ENCODE measurements at regions not wholly inside any gene's neighbourhood (a gene's known extent, or its start where the extent isn't known, plus 50 kb on each side); places are given as distances from the start of the nearest gene placed in this dataset.

GRCh38 chr7:4449263-4449662, 232.8 kb upstream of the FOXK1 start:
- TF ChIP-seq, protein P1, sequence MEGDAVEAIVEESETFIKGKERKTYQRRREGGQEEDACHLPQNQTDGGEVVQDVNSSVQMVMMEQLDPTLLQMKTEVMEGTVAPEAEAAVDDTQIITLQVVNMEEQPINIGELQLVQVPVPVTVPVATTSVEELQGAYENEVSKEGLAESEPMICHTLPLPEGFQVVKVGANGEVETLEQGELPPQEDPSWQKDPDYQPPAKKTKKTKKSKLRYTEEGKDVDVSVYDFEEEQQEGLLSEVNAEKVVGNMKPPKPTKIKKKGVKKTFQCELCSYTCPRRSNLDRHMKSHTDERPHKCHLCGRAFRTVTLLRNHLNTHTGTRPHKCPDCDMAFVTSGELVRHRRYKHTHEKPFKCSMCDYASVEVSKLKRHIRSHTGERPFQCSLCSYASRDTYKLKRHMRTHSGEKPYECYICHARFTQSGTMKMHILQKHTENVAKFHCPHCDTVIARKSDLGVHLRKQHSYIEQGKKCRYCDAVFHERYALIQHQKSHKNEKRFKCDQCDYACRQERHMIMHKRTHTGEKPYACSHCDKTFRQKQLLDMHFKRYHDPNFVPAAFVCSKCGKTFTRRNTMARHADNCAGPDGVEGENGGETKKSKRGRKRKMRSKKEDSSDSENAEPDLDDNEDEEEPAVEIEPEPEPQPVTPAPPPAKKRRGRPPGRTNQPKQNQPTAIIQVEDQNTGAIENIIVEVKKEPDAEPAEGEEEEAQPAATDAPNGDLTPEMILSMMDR (IDR thresholded peaks at IDR 0.05; ENCODE audit: borderline replicate concordance, insufficient read depth, low read depth, low read length): no peak
- no peak overlapping the region for H3K4me3 ChIP-seq (ENCODE audit: low read depth, low read length)

DNA sequence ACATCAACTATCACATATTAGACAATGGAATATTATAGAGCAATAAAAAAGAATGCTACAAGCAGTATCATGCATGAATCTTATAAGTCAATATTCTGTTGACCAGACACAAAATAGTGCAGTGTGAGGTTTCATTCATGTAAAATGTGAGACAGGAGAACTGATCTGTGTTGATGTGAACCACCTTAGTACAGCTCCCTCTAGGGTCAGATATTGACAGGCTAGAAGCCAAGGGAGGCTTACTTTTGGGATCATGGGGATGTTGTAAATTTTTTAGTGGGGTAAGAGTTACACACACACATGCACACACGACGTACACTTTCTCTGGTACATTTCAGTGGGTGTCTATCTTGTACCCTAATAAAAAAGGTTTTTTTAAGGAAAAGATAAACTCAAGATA, 231.6 kb upstream of the FOXK1 start:
- TF ChIP-seq, protein P1 (IDR thresholded peaks at IDR 0.05; ENCODE audit: borderline replicate concordance, insufficient read depth, low read depth, low read length): no peak
- H3K4me3 ChIP-seq (ENCODE audit: low read depth, low read length): no peak overlapping the region

- H3K4me3 ChIP-seq (ENCODE audit: low read depth, low read length): no peak overlapping the region
- TF ChIP-seq, protein P1 (IDR thresholded peaks at IDR 0.05; ENCODE audit: borderline replicate concordance, insufficient read depth, low read depth, low read length): no peak
Measured at GRCh38 chr7:4460597-4460996, 221.5 kb upstream of the FOXK1 start.

DNA sequence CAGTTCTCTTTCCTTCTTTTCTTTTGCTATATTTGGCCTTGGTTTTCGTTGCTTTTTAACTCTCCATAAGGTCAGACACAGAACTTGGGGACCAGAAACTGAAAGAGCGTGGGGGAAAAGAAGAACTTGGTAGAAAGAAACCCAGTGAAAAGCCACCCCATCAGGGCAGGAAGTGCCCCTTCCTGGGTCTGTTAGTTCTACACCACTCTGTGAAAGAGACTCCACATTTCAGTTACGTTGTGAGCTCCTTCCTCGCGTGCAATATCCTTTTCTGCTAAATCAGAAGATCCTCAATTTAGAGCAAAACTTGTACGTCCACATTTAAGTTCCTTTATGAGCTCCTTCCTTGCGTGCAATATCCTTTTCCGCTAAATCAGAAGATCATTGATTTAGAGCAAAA, 220.6 kb upstream of the FOXK1 start:
- TF ChIP-seq, protein P1 (IDR thresholded peaks at IDR 0.05; ENCODE audit: borderline replicate concordance, insufficient read depth, low read depth, low read length): no peak
- no peak overlapping the region for H3K4me3 ChIP-seq (ENCODE audit: low read depth, low read length)

DNA sequence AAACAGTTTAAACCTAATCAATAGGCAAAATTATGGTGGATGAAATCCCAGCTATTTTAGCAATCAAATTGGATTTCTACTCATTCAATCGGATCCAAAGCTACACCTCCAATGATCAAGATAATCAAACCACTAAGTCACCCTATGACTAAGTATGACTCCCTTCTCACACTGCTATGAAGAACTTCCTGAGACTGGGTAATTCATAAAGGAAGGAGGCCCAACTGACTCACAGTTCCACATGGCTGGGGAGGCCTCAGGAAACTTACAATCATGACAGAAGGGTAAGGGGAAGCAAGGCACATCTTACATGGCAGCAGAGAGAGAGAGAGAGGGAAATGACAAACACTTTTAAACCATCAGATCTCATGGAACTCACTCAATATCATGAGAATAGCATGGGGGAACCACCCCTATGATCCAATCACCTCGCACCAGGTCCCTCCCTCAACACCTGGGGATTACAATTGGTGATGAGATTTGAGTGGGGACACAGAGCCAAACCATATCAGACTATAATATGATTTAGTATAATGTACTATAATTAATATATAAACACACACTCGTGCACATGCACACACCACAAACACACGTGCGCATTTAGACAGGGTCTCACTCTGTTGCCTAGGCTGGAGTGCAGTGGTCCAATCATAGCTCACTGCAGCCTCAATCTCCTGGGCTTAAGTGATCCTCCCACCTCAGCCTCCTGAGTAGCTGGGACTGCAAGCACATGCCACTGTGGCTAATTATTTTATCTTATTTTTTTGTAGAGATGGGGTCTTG, 213.6 kb upstream of the FOXK1 start:
- TF ChIP-seq, protein P1 (IDR thresholded peaks at IDR 0.05; ENCODE audit: borderline replicate concordance, insufficient read depth, low read depth, low read length): no peak
- H3K4me3 ChIP-seq (ENCODE audit: low read depth, low read length): no peak overlapping the region

DNA sequence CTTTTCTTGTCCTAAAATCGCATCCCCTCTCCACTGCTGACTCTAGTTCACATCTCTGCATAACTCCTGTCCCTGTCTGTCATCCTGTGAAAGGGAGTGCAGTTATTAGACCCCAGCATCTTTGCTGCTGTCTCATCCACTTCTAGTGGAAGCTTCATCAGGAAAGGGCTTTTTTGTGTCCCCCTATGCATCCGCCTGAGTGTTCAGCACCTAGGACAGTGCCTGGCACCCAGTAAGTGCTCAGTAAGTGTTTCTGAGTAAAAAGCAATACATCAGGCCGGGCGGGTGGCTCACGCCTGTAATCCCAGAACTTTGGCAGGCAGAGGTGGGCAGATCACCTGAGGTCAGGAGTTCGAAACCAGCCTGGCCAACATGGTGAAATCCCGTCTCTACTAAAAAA, 211.8 kb upstream of the FOXK1 start:
- no peak overlapping the region for H3K4me3 ChIP-seq (ENCODE audit: low read depth, low read length)
- TF ChIP-seq, protein P1 (IDR thresholded peaks at IDR 0.05; ENCODE audit: borderline replicate concordance, insufficient read depth, low read depth, low read length): no peak

GRCh38 chr7:4472728-4473127, 209.4 kb upstream of the FOXK1 start:
- TF ChIP-seq, protein P1 (IDR thresholded peaks at IDR 0.05; ENCODE audit: borderline replicate concordance, insufficient read depth, low read depth, low read length): no peak
- no peak overlapping the region for H3K4me3 ChIP-seq (ENCODE audit: low read depth, low read length)

Data from GM12875 (cell line).